ENCODE measurements at regions not wholly inside any gene's neighbourhood (a gene's known extent, or its start where the extent isn't known, plus 50 kb on each side); places are given as distances from the start of the nearest gene placed in this dataset.
"Not testable (repeated sequence)": the region's sequence is repeated elsewhere in the genome, so short reads cannot be mapped to it uniquely, and the experiment has no call there.

DNA sequence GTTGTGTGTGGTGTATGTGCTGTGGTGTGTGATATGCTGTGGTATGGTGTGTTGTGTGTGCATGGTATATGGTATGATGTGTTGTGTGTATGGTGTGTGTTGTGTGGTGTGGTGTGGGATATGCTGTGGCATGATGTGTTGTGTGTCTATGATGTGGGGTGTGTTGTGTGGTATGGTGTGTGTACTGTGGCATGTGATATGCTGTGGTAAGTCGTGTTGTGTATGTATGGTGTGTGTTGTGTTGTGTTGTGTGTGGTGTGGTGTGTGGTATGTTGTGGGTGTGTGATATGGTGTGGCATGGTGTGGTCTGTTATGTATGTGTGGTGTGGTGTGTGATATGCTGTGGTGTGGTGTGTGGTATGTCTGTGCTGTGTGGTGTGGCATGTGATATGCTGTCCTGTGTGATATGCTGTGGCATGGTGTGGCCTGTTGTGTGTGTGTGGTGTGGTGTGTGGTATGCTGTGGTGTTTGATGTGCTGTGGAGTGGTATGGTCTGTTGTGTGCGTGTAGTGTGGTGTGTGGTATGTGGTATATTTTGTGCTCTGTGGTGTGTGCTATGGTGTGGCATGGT lies 318.0 kb downstream of the PTPRU start:
- Mint-ChIP-seq H3K27ac (no peak overlapping the region), H3K4me1 (peaks cover 5% of the 10 kb centered on the region), H3K9me3 (no peaks in the 10 kb centered on the region), H3K4me3 (no peak overlapping the region), H3K36me3 (ENCODE audit: low read depth) (no peaks in the 10 kb centered on the region), H3K27me3 (ENCODE audit: low read depth) (peaks cover 11% of the 10 kb centered on the region)
- TF ChIP-seq, protein P1, sequence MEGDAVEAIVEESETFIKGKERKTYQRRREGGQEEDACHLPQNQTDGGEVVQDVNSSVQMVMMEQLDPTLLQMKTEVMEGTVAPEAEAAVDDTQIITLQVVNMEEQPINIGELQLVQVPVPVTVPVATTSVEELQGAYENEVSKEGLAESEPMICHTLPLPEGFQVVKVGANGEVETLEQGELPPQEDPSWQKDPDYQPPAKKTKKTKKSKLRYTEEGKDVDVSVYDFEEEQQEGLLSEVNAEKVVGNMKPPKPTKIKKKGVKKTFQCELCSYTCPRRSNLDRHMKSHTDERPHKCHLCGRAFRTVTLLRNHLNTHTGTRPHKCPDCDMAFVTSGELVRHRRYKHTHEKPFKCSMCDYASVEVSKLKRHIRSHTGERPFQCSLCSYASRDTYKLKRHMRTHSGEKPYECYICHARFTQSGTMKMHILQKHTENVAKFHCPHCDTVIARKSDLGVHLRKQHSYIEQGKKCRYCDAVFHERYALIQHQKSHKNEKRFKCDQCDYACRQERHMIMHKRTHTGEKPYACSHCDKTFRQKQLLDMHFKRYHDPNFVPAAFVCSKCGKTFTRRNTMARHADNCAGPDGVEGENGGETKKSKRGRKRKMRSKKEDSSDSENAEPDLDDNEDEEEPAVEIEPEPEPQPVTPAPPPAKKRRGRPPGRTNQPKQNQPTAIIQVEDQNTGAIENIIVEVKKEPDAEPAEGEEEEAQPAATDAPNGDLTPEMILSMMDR (IDR thresholded peaks at IDR 0.05; ENCODE audit: unreplicated experiment in 3 of 3), result no peak

DNA sequence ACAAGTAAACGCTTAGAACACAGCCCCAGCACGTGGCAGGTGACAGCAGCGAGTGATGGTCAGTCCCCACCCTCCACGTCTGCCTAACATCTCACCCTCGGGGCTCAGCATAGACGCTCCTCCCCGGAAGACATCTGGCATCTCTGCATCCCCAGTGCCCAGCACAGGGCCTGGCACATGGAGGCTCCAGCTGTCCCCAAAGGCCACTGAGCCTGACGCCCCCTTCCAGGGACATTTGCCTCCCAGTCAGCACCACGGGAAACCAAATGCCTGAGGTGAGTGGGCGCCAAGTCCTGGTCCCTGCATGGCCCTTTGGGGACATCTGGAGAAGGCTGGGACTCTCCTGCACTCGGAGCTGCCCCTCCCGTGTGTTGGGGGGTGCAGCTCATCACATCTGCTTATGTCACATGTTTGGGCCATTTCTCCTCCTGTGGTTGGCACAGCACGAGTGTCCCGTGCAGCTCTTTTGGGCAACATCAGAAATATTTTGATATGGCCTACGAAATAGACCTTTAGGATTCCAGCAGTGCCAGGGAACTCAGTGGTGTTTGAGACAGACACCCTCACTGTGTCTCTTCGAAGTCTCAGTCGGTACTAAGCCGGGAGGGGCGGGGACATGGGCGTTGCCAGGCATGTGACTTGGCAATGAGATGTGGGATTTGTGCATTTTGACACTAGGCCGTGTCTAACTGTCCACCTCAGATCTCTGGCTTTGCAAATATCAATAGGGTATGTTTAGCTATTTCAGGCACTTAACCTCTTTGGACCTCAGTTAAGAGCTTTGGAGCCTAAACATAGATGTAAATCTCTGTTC lies 315.0 kb downstream of the PTPRU start:
- Mint-ChIP-seq H3K36me3 (ENCODE audit: low read depth) (no peaks in the 10 kb centered on the region), H3K27me3 (ENCODE audit: low read depth) (peaks cover 10% of the 10 kb centered on the region), H3K4me1 (peaks cover 5% of the 10 kb centered on the region), H3K9me3 (no peaks in the 10 kb centered on the region), H3K27ac (no peak overlapping the region), H3K4me3 (no peak overlapping the region)
- TF ChIP-seq, protein P1 (IDR thresholded peaks at IDR 0.05; ENCODE audit: unreplicated experiment in 3 of 3), result no peak

DNA sequence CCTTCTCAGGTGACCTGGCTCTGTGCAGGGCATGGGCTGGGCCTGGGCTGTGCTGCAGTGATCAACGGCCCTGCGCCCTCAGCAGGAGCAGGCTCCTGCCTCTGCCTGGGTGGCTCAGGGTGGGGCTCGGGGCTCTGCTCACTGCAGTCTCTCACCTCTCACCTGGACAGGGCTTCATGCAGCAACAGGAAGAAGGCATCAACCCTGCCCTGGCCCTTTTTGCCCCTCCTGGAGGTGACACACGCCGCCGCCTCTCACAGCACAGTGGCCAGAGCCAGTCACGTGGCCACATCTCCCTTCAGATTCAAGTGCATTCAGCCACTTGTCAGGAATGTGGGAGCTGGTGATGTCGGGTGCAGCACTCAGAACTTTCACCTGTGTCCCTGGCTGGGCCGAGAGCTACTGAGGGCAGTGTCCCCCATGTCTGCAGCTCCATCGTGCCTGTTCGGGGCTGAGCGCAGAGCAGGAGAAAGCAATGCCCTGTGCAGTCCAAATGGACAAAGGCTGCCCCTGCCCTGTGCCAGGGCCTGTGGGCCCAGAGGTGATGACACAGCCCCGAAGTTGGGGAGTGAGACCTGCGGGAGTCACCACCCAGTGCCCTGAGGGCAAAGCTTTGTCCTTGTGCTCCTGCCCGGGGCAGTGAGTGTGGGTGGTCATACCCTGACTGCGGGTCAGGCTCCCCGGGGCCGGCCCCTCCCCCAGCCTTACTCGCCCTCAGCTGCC lies 314.0 kb downstream of the PTPRU start:
- H3K9me3 Mint-ChIP-seq, result no peaks in the 10 kb centered on the region
- H3K27me3 Mint-ChIP-seq (ENCODE audit: low read depth), result peaks cover 10% of the 10 kb centered on the region
- peaks cover 6% of the 10 kb centered on the region for H3K4me1 Mint-ChIP-seq
- no peak overlapping the region for H3K27ac Mint-ChIP-seq
- H3K36me3 Mint-ChIP-seq (ENCODE audit: low read depth), result no peaks in the 10 kb centered on the region
- TF ChIP-seq, protein P1 (IDR thresholded peaks at IDR 0.05; ENCODE audit: unreplicated experiment in 3 of 3), result no peak
- H3K4me3 Mint-ChIP-seq, result no peak overlapping the region

DNA sequence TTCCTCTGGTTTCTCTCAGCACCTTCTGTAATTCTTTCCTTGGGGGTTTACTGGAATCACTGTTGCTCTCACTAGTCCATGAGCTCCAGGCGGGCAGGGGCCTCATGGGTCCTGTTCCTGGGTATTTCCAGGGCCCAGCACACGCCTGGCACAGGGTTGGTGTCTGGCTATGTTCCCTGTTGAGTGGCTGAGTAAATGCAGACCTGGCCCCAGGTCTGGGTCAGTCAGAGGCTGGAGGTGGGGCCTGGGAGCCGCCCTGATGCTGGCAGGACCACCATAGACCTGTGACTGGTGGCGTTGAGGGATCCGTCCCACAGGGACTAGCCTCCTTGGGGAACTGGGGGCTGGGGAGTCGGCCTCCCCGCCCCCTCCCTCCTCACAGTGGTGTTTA lies 313.4 kb downstream of the PTPRU start:
- H3K4me3 Mint-ChIP-seq; H3K4me1 Mint-ChIP-seq; H3K27me3 Mint-ChIP-seq (ENCODE audit: low read depth); H3K9me3 Mint-ChIP-seq; H3K27ac Mint-ChIP-seq; H3K36me3 Mint-ChIP-seq (ENCODE audit: low read depth): not testable (repeated sequence)

DNA sequence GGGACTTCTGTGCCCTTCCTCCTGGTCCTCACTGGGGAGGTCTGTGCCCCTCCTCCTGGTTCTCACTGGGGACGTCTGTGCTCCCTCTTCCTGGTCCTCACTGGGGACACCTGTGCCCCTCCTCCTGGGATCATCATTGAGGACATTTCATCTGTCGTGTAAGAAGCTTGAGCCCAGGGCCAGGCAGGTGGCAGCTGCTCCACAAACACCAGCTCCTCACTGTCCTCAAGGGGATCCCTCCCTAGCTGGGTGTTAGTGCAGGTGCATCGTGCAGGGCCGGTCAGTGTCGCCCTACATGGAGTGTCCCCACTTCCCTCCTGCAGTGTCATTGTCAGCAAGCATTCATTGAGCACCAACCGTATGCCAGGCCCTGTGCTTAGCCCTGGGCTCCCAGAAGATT lies 312.7 kb downstream of the PTPRU start:
- Mint-ChIP-seq H3K9me3 (no peaks in the 10 kb centered on the region), H3K4me3 (no peak overlapping the region), H3K27me3 (ENCODE audit: low read depth) (peaks cover 10% of the 10 kb centered on the region), H3K4me1 (peaks cover 5% of the 10 kb centered on the region), H3K27ac (no peak overlapping the region), H3K36me3 (ENCODE audit: low read depth) (no peaks in the 10 kb centered on the region)
- TF ChIP-seq, protein P1 (IDR thresholded peaks at IDR 0.05; ENCODE audit: unreplicated experiment in 3 of 3), result no peak

DNA sequence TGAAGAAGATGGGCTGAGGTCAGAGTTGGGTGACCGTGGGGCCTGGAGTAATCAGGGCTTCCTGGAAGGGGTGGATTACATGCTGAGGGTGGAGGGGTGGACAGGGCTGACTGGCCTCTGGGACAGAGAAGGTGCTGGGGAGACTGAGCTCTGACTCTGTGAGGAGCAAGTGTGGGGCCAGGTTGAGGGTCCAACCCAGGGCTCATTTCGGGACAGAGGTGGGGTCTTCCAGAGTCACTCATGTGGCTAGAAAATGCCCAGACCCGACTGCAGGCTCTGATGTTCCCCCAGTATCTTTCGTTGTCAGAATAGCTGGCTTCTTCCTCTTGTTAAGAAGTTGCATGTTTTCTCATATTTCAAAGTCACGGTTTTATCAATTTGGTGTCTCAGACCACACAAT lies 311.8 kb downstream of the PTPRU start:
- Mint-ChIP-seq H3K36me3 (ENCODE audit: low read depth) (no peaks in the 10 kb centered on the region), H3K4me1 (peaks cover 7% of the 10 kb centered on the region), H3K27ac (no peak overlapping the region), H3K9me3 (no peaks in the 10 kb centered on the region), H3K27me3 (ENCODE audit: low read depth) (peaks cover 15% of the 10 kb centered on the region), H3K4me3 (no peak overlapping the region)
- TF ChIP-seq, protein P1 (IDR thresholded peaks at IDR 0.05; ENCODE audit: unreplicated experiment in 3 of 3), result no peak
